ENCODE measurements at regions not wholly inside any gene's neighbourhood (a gene's known extent, or its start where the extent isn't known, plus 50 kb on each side); places are given as distances from the start of the nearest gene placed in this dataset.

DNA sequence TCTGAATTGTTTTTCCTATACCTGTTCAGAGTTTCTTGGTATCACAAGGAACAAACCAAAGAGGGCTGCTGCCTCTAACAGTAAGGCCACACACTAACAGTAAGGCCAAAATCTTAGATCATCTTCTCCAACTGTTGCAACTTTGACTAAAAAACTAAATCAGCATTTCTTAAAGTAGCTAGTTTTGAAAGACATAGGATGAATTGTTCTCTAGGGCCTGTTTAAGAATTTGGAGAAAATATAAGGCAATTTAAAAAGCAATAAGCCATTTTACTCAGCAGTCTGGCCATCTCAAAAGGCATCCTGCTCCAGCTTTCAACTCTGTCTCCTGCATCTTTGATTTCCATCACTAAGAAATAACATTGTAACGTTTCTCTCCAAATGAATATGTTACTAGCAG is 105.0 kb upstream of the MON1B start:
- Histone ChIP-seq H3K36me3 (ENCODE audit: control insufficient read depth, insufficient read depth, low read length) (no peaks in the 10 kb centered on the region), H3K4me3 (ENCODE audit: low read depth, low read length) (no peak overlapping the region), H3K27me3 (ENCODE audit: control insufficient read depth, insufficient read depth, low read length) (no peaks in the 10 kb centered on the region)
- FAIRE-seq: no peak
- TF ChIP-seq CTCF (IDR thresholded peaks at IDR 0.05; ENCODE audit: insufficient read depth, low read length, severe bottlenecking): no peak
- no peak for DNase-seq (ENCODE audit: low read depth)

DNA sequence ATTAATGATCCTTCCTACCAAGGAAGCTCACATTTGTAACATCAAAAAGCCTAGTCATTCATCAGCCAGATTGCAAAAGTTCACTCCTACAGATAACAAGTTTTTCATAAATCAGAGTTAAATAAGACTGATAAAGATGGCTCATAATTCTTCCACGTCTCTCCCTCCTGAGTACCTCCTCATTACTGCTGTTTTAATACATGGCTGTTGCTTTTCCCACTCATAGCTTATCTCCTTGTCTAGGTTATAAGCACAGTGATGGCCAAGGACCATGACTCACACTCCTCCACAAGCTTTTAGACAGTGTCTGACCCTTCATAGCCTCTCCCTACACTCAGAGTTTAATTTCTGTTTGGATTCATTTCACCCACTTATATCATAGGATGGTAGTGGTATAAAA is 100.9 kb upstream of the MON1B start:
- Histone ChIP-seq H3K4me3 (ENCODE audit: low read depth, low read length) (no peak overlapping the region), H3K27me3 (ENCODE audit: control insufficient read depth, insufficient read depth, low read length) (no peaks in the 10 kb centered on the region), H3K36me3 (ENCODE audit: control insufficient read depth, insufficient read depth, low read length) (no peaks in the 10 kb centered on the region)
- TF ChIP-seq CTCF (IDR thresholded peaks at IDR 0.05; ENCODE audit: insufficient read depth, low read length, severe bottlenecking): no peak
- FAIRE-seq (no peak), DNase-seq (ENCODE audit: low read depth) (no peak)

DNA sequence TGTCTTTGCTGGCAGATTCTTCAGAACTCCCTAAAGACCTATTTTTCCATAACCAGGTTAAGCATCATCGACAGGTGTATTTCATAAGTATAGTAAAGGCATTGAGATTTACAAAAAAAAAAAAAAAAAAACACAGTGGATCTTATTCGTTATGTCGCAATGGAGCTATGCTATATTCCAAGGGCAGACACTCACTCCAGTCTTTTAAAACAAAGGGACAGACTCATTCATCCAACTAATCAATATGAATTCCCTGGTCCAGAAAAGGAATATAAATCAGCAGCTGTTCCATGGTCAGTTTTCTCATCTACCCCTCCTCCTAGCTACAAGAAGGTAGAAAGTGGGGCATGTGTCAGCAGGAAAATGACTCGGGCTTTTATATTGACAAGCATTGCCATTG is 97.7 kb upstream of the MON1B start:
- no peaks in the 10 kb centered on the region for H3K36me3 ChIP-seq (ENCODE audit: control insufficient read depth, insufficient read depth, low read length)
- DNase-seq (ENCODE audit: low read depth) (no peak), FAIRE-seq (no peak)
- no peak for TF ChIP-seq CTCF (IDR thresholded peaks at IDR 0.05; ENCODE audit: insufficient read depth, low read length, severe bottlenecking)
- H3K27me3 ChIP-seq (ENCODE audit: control insufficient read depth, insufficient read depth, low read length): no peaks in the 10 kb centered on the region
- H3K4me3 ChIP-seq (ENCODE audit: low read depth, low read length): no peak overlapping the region

DNA sequence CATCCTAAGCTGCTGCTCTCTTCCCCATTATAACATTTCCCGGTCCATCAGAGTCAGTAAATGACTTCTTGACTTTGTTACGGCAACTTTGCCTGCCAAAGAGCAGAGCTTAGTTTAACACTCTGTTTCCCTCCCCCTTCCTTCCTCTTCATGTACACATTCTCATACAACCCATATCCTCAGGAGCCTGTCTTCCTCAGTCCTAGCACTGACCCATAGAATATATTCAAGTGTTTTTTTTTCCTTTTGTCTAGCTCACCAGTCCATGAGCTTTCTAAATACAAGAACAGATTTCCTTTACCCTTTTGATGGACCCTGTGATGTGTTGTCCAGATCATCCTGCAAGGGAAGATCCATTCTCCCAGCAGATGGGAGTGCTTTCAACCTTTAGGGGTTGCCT is 97.0 kb upstream of the MON1B start:
- no peak for FAIRE-seq
- no peak for TF ChIP-seq CTCF (IDR thresholded peaks at IDR 0.05; ENCODE audit: insufficient read depth, low read length, severe bottlenecking)

DNA sequence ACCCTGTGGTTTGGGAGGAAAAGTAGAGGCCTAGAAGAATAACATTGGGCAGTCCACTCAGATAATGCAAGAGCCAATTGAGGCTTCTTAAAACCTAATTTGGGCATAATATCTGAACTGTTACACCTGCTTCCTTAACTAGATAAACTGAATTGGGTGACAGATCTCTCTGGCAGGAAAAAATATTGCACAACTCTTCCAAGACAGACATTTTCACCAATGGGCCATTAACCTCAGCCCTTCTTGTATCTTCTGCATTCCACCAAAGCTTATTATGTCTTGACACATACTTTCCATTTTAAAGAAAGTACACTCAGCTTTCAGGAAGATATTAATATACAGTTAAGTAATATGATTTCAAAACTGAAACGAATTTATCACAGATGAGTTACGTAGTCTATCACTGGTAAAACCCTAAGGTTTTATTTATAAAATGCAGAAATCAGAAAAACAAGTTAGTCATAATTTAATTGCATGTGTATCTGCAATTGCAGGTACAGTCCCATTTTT is 79.9 kb upstream of the MON1B start:
- no peak for FAIRE-seq
- no peak overlapping the region for H3K4me3 ChIP-seq (ENCODE audit: low read depth, low read length)

More for the DNA sequence above, 97.0 kb upstream of the MON1B start:
- DNase-seq (ENCODE audit: low read depth): no peak
- H3K36me3 ChIP-seq (ENCODE audit: control insufficient read depth, insufficient read depth, low read length): no peaks in the 10 kb centered on the region
- no peak overlapping the region for H3K4me3 ChIP-seq (ENCODE audit: low read depth, low read length)
- H3K27me3 ChIP-seq (ENCODE audit: control insufficient read depth, insufficient read depth, low read length): no peaks in the 10 kb centered on the region

More for the DNA sequence above, 79.9 kb upstream of the MON1B start:
- no peaks in the 10 kb centered on the region for H3K27me3 ChIP-seq (ENCODE audit: control insufficient read depth, insufficient read depth, low read length)
- DNase-seq (ENCODE audit: low read depth): no peak
- no peaks in the 10 kb centered on the region for H3K36me3 ChIP-seq (ENCODE audit: control insufficient read depth, insufficient read depth, low read length)
- TF ChIP-seq CTCF (IDR thresholded peaks at IDR 0.05; ENCODE audit: insufficient read depth, low read length, severe bottlenecking): no peak

Measured in bronchial epithelial cell (primary cell).